HG03342 (cell line): ENCODE measurements at regions not wholly inside any gene's neighbourhood (a gene's known extent, or its start where the extent isn't known, plus 50 kb on each side); places are given as distances from the start of the nearest gene placed in this dataset.
"Not testable (repeated sequence)": the region's sequence is repeated elsewhere in the genome, so short reads cannot be mapped to it uniquely, and the experiment has no call there.

Source experiments
- ATAC-seq: cut with Tn5 transposase; IDR thresholded peaks from one replicate; pipeline ENCODE4 v1.9.1; 2021; ENCODE audit warnings: mild to moderate bottlenecking, moderate library complexity; ENCODE audit not compliant: unreplicated experiment

DNA sequence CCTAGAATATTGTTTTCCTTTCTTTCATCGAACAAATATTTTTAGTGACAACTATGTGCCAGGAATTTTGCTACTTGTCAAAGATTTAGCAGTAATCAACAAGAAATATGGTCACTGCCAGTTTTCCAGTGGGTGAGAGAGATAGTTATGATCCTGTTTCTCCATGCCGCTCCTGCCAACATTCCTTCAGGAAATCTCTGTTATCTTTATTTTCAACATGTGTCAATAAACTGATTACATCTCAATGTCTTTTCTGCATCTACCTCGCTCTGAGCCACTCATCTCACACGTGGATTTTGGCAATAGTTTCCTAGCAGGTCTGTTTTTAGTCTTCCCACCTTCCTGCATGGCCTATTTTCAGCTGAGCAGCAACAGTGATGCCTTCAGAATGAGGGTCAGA, 650.0 kb upstream of the STXBP6 start:
- no peak for ATAC-seq

- no peak for ATAC-seq
These were observed 648.2 kb upstream of the STXBP6 start for GRCh38 chr14:25698111-25698510.

GRCh38 chr14:25696176-25696575, 646.2 kb upstream of the STXBP6 start:
- no peak for ATAC-seq

DNA sequence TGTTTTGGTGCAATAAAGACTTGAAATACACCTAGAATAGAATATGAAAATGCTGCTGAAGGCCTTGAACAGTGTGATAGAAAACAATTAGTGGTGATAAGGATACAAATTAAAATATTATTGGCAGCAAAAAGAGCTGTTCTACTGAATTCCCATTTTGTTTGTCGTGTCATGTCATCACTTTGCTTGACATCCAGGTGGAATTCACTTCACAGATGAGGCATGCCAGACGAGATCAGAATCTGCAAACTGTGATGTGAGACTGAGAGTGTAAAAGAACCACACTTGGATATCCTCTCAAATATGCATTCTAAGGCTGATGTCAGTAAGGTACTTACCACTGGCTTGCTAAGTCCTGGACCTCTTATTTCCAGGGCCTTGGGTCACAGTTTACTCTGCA, 635.1 kb upstream of the STXBP6 start:
- ATAC-seq: no peak

DNA sequence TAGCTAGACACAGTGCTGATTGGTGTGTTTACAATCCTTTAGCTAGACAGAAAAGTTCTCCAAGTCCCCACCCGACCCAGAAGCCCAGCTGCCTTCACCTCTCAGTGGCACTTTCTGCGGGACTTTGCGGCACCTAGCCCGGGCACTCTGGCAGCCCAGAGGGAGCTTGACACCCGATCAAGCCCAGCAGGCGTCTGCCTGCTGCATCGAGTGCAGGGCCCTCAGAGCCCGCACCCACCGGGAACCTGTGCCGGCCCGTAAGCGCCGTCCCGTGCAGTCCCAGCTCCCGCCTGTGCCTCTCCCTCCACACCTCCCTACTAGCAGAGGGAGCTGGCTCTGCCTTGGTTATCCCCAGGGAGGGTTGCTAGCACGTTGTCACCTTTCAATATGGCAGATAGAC, 631.0 kb upstream of the STXBP6 start:
- ATAC-seq: no peak

GRCh38 chr14:25680511-25680910, 630.6 kb upstream of the STXBP6 start:
- not testable (repeated sequence) for ATAC-seq

DNA sequence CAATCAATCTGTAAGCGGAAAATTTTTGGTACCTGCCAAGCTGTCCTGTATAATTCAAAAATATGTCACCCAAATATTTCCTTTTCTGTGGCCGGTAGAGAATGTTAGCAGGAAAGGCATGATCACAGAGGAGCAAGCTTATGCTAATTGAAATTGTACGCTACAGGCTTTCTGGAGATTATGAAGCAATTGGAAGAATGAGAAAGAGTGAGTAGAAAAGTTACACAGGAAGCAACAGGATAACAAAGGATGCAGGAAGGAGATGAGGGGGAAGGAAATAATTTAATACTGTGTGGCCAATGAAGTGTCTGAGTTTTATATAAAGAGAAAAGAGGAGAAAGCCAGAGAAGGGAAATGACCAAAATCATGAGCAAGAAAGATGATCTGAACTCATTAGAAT, 627.2 kb upstream of the STXBP6 start:
- no peak for ATAC-seq

DNA sequence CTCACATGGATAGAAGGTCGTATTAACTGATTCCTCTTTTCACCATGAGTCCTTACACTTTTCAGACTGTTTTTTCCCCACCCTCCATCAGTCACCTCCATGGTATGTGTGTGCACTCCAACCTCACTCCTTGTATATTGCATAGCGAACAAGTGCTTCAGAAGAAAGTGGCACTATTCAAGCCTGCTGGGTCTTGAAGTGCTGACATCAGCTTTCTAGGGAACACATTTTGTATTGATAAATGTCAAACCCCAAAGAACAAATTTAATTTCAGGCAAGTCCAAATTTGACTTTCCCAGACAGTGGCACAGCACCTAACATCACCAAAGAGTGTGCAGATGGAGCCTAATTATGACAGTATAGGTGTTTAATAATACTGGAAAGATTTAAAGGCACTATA, 617.4 kb upstream of the STXBP6 start:
- ATAC-seq: no peak

DNA sequence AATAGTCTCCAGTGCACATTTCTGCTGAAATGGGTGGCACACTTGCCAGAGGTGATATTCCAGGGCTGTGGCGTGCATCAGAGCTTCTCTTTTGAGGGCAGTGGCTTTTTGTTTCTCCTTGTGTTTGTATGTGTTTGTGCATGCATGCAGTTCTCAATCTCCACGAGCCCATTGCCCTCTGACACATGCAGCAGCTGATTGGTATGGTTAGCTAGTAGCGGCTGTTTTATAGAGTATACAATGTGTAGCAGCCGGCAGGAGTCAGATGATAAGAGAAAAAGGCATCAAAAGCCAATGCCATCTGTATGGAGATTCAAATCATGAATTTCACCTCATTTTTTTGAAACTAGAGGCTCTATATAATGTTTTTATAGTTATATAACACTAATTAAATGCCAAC, 616.9 kb upstream of the STXBP6 start:
- ATAC-seq: no peak

GRCh38 chr14:25658988-25659387, 609.0 kb upstream of the STXBP6 start:
- no peak for ATAC-seq

GRCh38 chr14:25630447-25630846, 580.5 kb upstream of the STXBP6 start:
- no peak for ATAC-seq

DNA sequence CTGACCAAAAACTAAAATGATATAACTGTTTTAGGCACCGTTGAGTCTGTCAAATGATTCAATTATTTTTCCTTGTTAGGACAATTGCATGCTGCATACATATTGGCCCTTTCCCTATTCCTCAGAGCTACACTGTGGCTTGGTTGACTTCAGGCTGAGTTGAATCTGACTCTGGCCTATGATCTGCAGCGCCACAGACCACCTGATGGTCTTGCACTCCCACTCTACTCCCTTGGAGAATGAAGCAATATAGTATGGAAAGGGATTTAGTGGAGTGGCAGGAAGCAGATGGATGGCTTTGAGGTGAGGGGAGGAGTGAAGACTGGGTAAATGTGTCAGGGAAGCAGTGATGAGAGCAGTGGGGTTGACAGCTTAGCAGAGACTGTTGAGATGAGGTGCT, 579.0 kb upstream of the STXBP6 start:
- no peak for ATAC-seq

- no peak for ATAC-seq
These were observed 578.4 kb upstream of the STXBP6 start for GRCh38 chr14:25628390-25628789.

DNA sequence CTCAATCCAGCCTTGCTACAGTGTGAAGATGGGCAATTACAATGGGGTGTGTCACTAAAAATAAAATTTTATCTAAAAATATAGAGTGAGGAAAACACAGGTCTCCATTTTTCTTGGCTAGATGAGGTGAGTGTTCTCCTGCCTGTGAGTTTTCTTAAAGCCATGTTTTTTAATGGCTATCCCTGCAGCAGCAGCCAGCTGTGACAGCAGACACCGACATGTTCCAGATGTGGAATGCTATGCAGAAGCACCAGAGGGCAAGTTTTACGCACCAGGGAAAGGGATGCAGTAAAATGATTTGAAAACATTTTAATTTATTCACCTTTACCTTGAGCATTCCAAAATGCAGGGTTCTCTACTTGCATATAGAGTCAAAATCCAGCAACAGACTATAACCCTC, 577.0 kb upstream of the STXBP6 start:
- no peak for ATAC-seq

DNA sequence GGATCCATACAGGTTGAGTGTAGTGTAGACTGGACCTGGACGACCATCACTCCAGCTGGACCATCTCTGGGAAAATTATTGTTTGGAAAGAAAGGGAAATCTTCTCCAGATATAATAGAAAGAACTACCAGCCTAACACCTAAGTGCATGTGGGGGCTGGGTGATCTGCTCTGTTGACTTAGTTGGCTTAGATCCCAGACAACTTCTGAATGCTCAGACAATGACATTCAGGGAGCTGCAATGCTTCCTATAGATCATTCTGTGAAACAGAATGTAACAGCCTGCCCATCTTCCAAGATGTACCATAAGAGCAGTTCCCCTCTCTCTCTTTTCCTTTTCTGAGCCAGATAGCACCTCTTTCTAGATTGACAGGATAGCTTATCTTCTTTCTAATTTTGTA, 572.8 kb upstream of the STXBP6 start:
- no peak for ATAC-seq

DNA sequence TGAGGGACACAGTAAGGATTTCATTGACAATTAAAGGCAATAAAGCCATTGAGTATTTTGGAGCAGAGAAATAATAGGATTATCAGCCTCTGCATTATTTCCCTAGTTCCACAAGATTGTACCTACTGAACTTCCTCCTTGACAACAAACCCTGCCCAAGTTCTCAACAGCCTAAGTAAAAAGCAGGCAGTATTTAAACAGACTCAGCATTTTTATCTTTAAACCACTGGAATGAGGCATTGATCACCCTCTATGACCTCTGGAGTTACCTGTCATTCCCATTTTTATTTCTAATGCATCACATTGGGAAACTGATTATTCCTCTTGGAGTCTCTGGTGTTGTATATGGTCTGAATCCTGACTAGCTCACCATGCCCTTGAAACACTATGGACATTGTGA, 570.6 kb upstream of the STXBP6 start:
- no peak for ATAC-seq

DNA sequence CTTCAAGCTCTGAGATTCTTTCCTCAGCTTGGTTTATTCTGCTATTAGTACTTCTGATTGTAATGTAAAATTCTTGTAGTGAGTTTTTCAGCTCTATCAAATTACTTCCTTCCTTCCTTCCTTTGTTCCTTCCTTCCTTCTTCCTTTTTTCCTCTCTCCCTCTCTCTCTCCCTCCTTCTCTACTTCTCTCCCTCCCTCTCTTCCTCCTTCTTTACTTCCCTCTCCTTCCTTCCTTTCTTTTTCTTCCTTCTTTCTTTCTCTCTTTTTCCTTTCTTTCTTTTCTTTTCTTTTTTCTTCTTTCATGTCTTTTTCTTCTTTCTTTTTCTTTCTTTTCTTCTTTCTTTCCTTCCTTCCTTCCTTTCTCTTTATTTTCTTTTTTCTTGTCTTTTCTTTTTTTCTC, 565.2 kb upstream of the STXBP6 start:
- no peak for ATAC-seq

- no peak for ATAC-seq
These were observed 557.2 kb upstream of the STXBP6 start for GRCh38 chr14:25607192-25607591.

DNA sequence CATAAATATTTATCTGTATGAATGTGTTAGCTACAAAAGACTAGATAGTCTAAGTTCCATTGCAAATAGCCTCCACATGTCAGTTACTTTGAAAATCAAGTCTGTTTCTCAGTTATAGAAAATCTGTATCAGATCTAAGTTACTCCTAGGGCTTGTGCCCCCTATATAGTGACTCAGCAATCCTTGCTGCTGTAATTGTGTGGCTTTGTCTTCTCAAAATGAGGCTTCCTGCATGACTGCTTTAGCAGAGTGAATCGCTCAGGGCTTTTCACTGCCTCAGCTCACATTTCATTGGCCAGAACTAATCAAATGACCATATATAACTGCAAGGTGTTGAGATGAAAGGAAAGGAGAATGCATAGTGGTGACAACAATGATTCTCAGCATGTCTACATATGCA, 552.2 kb upstream of the STXBP6 start:
- no peak for ATAC-seq

- no peak for ATAC-seq
These were observed 538.8 kb upstream of the STXBP6 start for GRCh38 chr14:25588751-25589150.

DNA sequence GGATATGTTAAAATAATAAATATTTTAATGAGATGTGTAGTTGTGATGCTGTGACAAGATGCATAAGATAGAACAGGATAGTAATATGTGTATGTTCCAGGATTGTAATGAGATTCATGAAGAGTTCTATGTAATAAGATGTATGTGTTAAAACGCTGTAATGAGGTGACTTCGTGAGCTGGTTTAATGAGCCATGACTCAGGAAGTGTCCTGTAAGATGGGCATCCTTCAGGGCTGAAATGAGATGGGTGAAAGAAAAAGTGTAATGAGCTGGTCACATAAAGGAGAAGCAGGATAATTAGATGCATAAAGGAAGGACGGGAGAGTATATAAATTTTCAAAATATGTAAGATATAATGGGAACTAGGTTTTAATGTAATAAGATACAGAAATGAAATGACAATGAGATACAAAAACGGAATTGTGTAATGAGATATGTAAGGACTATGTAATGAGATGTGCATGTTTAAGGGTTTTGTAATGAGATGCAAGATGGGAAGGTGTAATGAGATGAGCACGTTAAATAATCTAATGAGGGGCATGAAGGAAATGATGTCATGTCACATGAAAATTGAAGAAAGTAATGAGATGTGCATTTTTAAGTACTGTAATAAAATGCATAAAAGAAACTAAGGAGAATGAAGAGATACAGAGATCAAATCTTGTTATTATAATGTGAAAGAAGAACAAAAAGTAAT, 524.8 kb upstream of the STXBP6 start:
- ATAC-seq: no peak

- no peak for ATAC-seq
These were observed 520.5 kb upstream of the STXBP6 start for GRCh38 chr14:25570483-25570882.

- no peak for ATAC-seq
These were observed 507.5 kb upstream of the STXBP6 start for GRCh38 chr14:25557466-25557865.
